GM19395 (cell line): ENCODE measurements at regions not wholly inside any gene's neighbourhood (a gene's known extent, or its start where the extent isn't known, plus 50 kb on each side); places are given as distances from the start of the nearest gene placed in this dataset.

Experiments used
- ATAC-seq: cut with Tn5 transposase; IDR thresholded peaks from one replicate; pipeline ENCODE4 v1.9.1; 2021; ENCODE audit warnings: mild to moderate bottlenecking, moderate library complexity; ENCODE audit not compliant: unreplicated experiment

DNA sequence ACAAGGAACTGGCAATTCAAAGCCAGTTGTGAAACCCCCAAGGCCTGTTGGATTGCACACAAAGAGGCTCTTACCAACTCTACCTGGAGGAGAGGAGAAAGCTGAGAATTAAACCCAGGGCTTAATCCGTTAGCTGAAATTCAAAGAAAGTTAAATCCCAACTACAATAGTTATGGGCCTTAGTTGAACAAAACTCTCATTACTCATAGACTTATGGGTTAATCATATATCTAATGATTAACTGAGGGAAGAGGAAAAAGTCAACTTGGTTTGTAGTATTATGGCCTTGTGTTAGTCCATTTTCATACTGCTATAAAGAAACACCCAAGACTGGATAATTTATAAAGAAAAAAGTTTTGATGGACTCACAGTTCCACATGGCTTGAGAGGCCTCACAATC lies 838.2 kb upstream of the ADGRL2 start:
- no peak for ATAC-seq

DNA sequence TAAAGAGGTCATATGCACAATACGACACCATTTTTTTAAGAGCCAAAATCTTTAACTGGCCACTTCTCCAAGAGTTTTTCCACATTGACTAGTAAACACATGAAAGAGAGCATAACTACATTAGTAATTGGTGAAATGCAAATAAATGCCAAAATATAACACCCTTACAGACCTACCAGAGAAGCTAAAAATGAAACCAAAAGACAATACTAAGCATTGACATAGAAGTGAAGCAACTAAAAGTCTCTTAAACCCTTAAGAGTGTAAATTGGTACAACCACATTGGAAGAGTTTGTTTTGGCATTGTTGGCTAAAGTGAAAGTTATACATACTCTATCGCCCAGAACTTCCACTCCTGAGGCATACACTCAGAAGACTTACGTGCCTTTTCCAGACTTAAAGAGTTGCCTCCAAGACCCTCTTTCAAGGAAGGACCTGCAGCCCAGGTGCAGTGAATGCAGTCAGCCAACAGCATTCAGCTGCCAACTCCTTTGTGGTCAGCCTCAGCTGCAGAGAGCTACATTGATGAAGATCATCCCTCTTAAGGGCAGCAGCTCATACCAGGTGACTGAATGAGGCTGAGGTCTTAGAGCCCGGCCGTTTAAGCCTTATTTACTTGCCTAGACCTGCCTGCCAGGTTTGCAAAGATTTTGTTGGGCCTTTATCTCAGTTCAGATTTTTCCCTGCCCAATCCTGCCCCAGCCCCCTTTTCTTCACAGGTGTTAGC lies 839.1 kb upstream of the ADGRL2 start:
- no peak for ATAC-seq

DNA sequence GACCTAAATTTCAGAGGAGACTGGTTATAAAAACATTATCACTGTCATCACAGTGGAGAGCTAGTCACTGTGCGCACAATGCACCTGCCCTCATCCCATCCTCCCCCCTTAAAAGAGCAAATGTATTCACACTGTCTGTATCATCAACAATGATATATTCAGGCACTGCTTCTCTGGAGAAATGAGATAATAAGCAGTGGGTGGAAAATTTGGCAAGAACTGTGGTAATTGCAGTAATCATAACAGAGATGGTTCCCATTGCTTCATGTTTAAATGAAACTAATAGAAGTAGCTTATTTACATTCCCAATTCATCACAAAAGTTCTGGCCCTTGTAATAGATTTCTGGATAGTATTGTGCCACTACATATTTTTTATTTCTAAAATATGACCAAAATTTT lies 867.4 kb upstream of the ADGRL2 start:
- ATAC-seq = no peak

DNA sequence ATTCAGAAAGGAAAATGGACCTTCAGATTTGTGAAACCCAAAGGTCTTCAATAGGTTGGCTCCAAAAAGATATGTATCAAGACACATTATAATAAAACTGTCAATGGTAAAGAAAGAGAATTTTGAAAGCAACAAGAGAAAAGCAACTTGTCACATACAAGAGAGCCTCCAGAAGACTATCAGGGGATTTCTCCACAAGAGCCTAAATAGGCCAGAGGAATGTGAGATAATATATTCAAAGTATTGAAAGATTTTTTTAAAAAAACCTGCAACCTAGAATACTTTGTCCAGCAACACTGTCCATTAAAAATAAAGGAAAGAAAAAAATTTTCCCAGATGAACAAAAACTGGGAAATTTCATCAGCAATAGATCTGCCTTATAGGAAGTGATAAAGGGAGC lies 869.6 kb upstream of the ADGRL2 start:
- ATAC-seq = no peak

DNA sequence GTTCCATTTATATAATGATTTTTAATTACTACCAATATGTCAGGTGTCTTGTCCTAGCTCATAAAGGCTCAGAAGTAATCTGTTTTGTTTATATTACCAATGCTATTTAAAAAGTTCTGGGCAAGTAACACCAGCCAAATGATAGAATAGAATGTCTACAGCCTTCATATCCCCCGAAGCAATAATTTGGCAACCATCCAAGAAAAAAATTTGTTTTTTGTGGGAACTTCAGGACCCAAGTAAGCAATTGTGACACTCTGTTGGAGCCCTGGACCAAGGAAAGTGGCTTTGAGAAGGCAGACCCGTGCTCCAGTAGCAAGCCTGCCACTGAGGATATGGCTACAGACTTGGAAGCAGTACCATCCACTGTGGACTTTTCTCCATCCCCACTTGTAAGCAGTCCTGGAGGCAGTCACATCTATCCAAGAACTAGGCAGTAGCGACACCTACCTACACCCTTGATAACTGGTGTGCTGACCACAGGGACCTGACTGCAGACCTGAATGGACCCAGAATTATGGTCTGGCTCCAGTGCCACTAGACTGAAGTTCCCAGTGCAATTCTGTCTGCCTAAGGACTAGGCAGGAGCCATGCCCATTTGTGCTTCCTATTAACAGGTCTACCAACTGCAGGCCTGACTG lies 870.7 kb upstream of the ADGRL2 start:
- ATAC-seq = no peak

DNA sequence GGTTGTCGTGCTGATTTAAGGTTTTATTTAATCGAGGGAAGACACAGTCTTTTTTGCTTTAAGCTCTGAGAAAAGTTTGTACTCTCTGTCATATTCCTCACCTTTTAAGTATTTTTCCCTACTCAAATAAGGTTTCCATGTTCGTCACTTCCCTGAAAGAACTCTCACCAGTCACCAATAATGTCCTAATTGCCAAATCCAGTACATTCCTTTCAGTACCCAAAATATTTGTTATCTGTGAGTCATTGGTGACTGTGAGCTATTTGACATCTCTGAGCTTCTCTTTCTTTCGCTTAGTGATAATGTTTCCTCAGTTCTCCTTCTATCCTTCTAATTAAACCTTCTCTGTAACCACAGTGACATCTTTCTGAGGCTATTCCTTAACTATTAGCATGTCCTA lies 874.2 kb upstream of the ADGRL2 start:
- ATAC-seq = no peak

DNA sequence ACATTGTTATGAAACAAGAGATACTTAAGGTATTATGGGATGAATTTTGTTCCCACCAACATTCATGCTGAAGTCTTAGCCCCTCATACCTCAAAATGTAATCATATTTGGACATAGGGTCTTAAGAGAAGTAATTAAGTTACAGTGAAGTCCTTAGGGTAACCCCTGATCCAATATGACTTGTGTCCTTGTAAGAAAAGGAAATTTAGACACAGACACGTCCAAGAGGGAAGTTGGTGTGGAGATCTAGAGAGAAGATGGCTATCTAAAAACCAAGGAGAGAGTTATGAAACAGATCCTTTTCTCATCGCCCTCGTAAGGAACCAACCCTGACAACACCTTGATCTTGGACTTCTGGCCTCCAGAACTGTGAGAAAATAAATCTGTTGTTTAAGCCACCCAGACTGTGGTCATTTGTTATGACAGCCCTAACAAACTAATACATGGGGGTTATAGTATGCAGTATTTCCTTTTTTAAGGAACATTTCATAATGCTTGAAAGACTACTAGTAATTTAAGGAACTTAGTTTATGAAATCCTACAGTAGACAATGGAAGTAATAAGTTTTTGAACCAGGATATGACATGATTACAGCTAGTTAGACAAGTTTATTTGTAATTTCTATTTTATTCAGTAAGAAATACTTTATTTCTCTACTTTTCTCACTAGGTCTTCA lies 875.5 kb upstream of the ADGRL2 start:
- ATAC-seq = no peak

DNA sequence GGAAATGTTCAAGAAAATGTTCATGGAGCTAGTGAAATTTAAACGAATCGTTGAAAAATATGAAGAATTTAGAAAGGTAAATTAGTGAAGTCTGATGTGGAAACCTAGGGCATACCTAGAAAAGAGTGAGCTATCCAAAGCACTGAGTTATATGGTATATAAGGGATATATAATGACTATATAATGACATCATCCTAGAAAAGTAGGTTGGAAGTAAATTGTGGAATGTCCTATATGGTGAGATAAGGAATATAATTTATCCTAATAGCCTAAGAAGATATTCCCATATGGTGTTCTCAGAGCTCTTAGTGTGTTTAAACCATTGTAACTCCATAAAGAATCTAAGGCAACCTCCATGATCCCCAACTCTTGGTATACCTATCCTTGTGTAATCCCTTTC lies 876.4 kb upstream of the ADGRL2 start:
- ATAC-seq = no peak

DNA sequence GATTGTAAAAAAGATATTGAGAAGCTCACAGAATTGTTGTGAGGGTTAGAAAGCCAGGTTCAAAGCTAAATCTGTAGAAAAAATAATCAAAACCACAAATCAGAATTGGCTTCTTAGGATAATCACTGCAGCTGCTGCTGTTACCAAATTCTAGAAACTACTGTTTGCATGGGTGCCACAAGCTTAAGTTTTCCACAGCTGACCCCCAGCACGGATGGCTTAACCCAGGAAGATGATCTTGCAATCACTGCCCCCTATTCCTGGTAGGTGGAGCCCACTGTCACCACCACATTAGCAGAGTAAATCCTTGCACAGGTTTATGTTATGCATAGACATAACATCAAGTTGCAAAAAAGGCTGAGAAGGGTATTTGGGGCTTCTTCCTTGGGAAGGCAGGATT lies 877.8 kb upstream of the ADGRL2 start:
- ATAC-seq = no peak

DNA sequence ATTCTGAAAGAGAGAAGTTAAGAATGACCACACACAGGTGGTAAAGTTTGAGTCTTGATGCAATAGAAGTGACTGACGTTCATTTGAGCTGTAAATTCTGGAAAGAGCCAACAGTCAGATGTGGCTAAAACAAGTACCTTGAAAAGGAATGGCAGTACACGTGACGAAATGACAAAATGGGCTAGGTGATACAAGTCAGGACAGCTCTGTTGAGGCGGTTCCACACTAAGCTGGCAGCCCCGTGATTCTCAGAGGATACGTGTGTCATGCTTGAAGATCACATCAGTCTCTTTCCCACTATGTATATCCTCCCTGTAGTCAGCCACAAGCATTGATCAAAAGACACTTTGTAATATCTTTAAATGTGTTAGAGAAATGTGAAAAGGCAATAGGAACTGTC lies 881.3 kb upstream of the ADGRL2 start:
- no peak for ATAC-seq

DNA sequence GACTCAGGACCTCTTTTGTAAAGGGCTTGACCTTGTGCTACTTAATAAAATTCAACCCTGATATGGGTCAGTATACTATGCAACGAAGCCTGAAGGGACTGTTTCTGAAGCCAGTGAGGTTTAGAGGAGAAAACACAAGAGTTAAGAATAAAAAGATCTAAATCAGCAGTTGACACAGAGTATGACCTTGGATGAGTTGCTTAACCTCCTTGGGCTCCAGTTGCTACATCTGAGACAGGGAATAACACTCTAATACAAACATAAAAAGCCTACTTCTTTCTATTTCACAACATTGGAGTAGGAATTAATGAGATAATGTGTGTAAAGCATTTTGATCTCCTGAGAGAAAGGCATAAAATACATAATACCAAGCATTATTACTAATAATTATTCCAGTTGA lies 882.4 kb upstream of the ADGRL2 start:
- ATAC-seq = no peak

DNA sequence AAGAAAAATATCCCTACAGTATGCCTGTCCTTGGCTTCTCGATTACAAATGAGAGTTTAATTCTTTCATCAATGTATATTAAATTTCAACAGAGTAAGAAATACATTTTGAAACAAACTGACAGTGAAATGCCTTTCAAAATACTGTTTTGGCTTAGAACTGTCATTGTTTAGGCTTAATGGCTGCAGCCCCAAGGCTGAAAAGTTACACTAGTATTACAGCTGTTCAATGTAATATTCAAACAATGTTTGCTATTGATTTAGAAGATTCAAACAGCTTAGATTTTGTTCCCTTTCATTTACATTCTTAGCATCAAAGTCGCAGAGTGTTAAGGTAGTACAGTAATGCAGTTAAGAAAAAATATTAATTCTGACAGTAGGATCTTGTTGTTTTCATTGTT lies 882.9 kb upstream of the ADGRL2 start:
- no peak for ATAC-seq

DNA sequence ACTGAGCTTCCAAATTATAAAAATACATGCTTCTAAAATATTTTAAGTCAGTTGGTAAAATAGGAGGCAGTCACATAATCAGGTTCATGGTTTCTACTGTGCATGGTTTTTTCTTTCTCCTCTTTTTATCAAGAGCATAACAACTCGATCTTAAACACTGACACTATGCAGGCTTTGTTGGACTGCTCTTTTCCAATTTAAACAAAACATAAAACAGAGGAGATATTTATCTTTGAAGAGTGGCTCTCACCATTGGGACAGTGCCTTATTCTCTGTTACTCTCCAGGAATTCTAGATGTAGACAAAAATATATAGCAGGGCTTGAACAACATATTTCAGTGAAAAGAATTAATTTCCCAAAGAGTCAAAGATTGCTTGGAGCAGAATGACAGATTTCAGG lies 883.5 kb upstream of the ADGRL2 start:
- ATAC-seq = no peak

DNA sequence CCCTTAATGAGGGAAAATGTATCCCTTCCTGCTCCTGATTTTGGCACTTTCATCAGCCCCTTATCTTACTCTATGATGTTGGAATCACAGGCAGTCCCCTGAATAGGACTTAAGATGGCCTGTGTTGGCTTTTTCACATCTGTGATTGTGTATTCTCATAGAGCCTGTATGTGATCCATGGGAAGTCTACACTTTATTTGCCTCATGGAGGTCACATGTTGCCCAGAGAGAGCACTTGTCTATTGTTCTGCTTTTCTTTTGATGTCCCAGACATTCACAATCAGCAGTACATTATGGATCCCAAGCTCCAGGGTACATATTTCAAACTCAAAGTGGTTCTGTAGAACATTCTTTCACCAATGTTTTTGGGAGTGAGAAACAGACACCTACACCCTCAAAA lies 885.2 kb upstream of the ADGRL2 start:
- no peak for ATAC-seq

DNA sequence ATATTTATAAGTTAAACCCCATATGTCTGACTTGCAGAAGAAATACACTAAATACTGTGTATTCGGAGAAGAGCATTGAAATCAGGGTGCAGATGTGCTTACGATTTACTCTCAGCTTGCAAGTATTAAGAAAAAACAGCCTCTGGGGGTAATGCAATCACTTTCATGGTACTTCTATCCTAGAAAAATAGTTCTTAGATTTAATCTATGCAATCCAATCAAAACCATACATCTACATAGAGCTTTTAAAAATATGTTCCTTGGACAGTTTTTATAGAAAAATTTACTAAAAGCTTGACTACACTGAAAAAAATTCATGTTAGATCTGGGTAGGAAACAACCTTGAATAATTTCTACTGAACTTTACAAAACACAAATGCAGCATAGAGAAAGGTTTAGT lies 890.3 kb upstream of the ADGRL2 start:
- ATAC-seq = no peak

DNA sequence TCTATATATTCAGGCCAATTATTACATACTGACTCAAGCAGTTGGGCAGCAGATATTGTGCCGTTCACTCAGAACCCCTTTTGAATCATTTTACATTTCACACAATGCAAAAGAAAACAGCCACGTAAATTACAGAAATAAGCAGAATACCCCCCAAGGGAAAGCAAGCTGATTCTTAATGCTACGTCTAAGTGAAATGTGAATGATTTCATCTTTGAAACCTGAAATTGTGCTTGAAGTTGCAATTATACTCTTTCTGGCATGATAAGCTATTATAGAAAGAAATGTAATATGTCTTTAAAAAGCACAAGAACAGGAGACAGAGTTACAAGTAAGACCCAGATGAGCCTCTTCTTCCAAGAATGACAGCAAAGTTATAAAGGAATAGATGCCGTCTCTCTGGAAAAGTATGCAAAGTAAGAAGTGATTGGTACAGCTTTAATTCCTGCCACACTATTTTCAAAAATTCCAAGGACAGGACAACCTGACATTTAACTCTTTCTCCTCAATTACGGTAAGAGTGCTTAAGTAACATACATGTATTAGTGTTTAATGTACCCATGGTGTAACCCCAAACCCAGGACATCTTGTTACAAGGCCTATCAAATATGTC lies 891.5 kb upstream of the ADGRL2 start:
- no peak for ATAC-seq

DNA sequence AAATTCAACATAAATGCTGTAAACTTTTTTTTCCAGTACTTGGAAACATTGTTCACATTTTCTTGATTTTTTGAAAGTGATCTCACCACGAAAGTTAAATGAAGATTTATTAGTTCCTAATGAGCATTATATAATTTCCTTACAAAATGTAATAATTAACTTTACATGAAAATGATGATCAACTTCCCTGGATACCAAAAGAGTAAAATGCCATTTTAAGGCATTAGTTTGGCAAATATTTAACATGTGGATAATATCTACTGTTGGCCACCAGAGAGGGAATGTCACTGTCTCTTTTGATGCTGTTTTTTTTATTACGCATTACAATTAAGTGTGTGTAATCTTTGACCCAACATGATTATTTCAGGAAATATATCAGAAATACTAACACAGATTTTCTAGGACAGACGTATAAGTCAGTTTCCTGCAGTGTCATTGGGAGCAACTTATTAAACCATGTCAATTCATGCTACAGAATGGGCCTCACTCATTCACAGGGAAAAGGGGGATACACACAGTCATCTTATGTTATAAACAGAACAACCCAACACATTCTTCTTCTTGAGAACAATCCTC lies 903.9 kb upstream of the ADGRL2 start:
- no peak for ATAC-seq

DNA sequence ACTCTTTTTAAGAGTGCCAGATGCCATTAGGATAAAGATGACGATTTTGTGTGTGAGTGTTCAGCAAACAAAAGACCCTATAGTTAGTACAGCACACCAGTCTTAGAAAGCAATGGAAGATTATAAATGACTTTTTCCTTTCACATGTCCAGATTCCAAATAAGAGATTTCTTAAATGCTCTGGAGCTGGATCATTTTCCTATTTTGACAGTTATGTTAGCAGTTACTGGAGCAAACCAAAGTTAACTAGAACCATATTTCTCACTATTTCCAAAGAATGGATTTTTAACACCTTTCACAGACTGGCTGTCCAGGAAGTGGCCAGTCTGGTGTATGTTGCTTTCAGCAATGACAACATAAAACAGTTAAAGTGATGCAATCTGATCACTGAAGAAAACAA lies 905.8 kb upstream of the ADGRL2 start:
- ATAC-seq = no peak

DNA sequence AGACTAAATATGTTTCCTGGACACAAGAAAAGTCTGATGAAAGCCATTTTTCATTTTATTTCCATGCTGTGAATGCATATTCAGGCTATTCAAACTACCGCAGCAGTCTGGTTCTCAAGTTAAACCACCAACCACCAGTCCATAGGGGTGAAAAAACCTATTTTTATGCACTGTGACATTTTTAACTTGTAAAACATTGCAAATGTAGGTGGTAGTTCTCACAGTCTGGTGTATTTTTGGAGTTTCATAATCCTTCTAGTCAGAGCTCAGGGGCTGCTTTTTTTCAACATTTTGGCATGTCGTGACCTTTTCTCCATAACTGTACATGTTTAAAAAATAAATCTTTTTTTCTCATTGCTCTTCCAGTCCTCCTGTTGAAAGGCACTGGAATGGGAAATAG lies 907.6 kb upstream of the ADGRL2 start:
- no peak for ATAC-seq

DNA sequence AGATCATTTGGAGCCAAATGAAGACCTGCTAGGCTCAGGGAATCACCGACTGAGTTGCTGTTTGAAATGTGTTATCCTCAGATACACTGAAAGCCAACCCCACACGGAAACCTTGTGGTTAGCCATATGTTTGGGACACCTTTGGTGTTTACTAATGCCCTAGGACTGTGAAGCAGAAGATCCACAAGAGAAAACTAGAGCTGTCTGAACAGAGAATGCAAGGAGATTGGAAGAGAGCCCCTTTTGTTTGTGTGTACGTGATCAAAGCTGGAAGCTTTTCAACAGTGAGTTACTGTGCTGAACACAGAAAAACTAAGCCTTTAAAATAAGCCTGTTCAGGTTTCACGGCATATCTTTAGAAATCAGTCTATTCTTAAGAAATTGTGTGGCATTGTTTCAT lies 908.2 kb upstream of the ADGRL2 start:
- no peak for ATAC-seq

DNA sequence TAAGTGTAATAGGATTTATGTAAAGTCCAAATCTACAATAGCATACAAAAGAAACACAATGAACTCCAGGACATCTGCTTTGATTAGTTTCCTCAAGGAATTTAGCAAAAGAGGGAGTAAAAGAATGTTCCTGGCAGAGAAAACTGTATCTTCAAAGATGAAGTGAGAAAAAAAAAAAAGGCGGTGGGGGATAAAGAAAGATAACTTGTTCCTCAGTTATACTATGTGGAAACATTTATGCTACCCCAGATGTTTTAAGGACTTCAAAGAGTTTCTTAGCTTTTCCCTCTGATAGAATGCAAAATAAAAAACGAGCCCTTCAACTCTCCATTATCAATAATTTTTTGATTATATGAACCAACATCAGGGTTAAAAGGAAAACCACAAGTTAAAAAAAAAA lies 908.9 kb upstream of the ADGRL2 start:
- ATAC-seq = no peak

DNA sequence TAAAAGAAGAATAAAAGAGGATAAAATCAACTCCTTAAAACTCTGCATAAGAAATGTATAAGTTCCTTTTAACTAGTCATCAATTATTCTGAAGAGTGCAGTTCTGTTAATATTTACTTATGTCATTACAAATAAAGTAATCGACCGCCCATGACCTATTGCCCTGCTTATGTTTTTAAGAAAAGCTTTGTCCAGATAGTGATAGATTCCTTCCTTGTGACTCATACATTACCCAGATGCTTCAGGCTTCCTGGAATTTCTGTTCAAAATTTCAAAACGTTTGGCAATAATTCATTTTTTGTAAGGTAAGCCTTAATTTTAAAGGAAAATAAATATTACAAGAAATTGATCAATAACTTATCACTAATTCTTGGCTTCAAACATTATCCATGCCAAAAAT lies 918.2 kb upstream of the ADGRL2 start:
- ATAC-seq = no peak
